SK-MEL-5 (cell line): ENCODE measurements at regions not wholly inside any gene's neighbourhood (a gene's known extent, or its start where the extent isn't known, plus 50 kb on each side); places are given as distances from the start of the nearest gene placed in this dataset.

Experiments used
- DNase-seq: peaks from one replicate; pipeline ENCODE4 v3.0.0-alpha.2; 2016; ENCODE audit warnings: low read depth, low spot score
- in situ Hi-C: cut with HindIII; loops from 2 replicates; pipeline ENCODE4 v1.10.0; 2016; ENCODE audit warnings: low sequenced_read_pairs, high pct_unique_total_duplicates, low pct_unique_long_range_greater_than_20kb

DNA sequence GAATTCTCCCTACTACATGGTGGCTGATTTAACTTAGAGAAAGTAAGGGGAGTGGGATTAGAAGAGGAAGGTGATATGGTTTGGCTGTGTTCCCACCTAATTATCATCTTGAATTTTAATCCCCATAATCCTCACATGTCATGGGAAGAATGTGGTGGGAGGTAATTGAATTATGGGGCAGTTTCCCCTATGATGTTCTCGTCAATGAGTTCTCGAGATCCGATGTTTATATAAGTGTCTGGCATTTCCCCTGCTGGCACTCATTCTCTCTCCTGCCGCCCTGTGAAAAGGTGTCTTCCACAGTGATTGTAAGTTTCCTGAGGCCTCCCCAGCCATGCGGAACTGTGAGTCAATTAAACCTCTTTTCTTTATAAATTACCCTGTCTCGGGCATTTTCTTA is 169.3 kb downstream of the CASP12 start:
- DNase-seq, result no peak
- in situ Hi-C loops, result no loop called here

DNA sequence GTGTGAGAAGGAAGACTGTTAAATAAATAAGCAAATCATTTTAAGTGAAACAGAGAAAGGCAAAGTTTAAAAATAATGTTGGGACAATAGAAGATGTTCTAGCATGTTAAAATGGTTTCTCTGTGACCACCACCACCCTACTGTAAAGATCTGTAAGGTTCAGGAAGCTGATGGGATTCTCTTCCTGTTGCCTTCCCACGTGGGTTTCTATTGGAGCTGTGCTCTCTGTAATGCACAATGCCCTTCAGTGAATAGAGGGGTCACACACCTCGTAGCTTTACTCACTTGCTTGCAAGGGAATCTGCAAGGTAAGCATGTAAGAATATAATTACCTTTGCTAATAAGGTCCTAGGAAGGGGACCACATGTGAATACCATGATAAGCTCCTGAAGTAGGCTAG is 170.5 kb downstream of the CASP12 start:
- in situ Hi-C loops, result no loop called here
- DNase-seq, result no peak

- no peak for DNase-seq
- in situ Hi-C loops, result no loop called here
Measured at GRCh38 chr11:104727095-104727494, 171.2 kb downstream of the CASP12 start.

GRCh38 chr11:104725796-104726408 is 172.4 kb downstream of the CASP12 start:
- in situ Hi-C loops, result no loop called here
- DNase-seq, result no peak

DNA sequence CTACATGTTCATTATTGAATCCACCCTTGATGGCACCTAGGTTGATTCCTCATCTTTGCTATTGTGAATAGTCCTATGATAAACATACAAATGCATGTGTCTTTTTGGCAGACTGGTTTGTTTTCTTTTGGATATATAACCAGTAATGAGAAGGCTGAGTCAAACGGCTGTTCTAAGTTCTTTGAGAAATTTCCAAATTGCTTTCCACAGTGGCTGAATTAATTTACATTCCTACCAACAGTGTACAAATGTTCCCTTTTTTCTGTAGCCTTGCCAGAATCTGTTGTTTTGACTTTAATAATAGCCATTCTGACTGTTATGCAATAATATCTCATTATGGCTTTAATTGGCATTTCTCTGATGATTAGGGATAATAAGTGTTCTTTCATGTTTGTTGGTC is 184.9 kb downstream of the CASP12 start:
- DNase-seq, result no peak
- in situ Hi-C loops, result no loop called here

- peak; percentile 26 for DNase-seq
- in situ Hi-C loops, result no loop called here
Measured at GRCh38 chr11:104705490-104706190, 192.6 kb downstream of the CASP12 start.

DNA sequence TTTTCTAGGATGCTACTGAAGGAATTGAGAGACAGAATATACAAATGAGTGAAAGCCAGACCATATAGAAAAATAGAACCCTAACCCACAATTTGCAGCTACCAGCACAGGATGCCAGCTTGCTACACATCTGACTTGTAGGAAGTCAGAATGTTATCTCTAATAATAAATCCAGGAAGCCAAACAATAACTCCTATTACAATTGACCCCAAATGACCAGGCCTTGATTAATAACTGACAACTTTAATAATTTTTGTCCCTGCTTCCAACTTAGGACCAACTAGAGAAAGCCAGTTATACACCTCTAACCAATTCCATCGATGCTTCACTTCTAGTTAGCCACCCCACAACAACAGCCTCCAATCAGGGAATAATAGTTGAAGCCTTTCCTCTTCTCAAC is 193.4 kb downstream of the CASP12 start:
- in situ Hi-C loops, result no loop called here
- no peak for DNase-seq

DNA sequence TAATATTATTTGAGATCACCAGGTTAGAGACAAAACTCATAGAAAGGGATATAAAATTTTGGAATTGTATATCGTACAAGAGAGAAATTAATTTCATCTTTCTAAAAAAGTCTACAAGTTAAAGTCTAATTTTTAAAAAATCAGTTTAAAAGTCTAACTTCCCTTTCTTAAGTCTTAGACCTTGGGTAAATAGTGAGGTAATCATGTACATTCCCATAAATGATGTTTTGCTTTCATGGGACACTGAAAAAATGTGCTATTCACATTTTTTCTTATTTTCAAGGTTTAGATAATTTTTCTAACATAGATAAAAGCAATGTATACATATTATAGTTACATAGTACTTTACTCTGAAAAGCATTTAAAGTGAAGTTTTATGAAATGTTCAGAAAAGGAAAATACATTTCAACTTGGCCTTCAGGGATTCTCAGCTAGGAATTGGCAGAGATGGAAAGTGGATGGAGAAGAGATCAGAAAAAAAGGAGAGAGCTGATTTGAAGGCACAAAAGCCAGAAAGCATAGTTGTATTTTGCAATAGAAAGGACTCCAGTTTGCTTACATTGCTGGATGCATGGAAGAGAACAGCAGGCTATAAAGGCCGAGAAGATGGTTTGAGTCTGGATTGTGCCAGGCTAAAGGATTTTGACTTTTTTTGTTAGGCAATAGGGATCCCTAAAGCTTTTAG is 194.0 kb downstream of the CASP12 start:
- in situ Hi-C loops, result no loop called here
- DNase-seq, result no peak

DNA sequence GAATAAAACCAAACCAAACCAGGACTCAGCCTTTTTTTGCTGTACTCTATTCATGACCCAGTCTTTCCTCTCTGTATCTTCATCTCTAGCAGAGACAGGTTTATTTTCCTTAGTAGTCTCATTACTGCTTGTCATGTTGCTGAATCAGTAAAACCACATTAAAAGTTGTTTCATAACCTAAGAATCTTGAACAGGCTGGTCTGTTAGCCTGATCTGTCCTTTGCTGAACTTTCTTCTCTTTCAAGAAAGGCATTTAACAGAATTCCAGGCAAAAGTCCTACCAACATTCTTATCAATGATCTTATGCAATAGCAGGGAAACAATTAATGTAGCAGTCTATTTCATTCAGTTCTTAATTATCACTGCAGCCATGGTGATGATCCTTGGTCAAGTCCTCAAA is 197.7 kb downstream of the CASP12 start:
- in situ Hi-C loops, result no loop called here
- no peak for DNase-seq

- no peak for DNase-seq
- in situ Hi-C loops, result no loop called here
Measured at GRCh38 chr11:104699981-104700380, 198.3 kb downstream of the CASP12 start.

DNA sequence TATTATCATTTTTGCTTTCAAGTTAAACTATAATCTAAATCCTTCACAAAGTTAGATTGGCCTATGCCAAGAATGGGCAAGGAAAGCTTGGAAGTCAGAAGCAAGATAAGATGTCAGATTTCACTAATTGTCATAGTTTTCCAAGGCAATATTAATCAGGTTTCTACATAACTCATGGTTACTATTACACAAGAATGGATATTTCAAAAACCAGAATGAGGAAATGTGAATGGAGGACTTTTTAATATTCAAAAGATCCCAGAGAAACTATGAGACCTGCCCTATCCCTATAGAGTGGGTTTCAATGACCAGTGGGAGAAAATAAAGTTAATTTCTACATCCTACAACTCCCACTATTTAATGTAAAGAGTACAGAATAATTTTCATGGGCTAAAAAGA is 203.2 kb downstream of the CASP12 start:
- DNase-seq, result no peak
- in situ Hi-C loops, result no loop called here

DNA sequence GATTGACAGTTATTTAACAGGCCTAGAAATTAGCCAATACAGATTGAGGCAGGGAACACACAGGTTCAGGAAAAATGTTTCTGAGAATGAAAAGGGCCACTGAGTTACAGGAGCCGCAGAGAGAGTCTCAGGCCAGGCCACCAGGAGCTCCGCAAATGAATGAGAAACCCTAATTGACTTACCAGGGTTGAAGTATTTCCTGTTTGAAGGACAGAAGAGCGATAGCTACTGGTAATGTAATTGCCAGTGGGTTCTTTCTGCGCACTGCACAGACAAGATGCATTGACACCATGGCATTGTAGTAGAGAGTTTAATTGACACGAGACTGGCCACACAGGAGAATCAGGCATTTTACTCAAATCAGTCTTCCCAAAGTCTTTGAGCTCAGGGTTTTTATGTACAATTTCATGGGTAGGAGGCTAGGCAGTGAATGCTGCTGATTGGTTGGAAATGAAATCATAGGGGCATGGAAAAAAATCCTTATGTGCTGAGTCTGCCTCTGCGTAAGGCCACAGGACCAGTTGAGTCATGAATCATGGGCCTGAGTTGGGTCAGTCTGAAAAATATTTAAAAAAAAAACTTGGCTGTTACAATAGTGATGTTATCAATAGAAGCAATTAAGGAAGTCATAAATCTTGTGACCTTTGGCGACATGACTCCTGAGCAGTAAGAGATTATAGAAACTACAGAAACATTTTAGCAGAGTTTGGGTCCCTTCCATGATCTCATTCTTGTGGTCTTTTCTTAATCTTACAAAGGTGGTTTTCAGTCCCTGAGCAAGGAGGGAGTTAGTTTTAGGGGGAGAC is 203.8 kb downstream of the CASP12 start:
- no peak for DNase-seq
- in situ Hi-C loops, result no loop called here

- in situ Hi-C loops, result no loop called here
- DNase-seq, result no peak
Measured at GRCh38 chr11:104692751-104693150, 205.5 kb downstream of the CASP12 start.

GRCh38 chr11:104691129-104691528 is 207.1 kb downstream of the CASP12 start:
- in situ Hi-C loops, result no loop called here

DNA sequence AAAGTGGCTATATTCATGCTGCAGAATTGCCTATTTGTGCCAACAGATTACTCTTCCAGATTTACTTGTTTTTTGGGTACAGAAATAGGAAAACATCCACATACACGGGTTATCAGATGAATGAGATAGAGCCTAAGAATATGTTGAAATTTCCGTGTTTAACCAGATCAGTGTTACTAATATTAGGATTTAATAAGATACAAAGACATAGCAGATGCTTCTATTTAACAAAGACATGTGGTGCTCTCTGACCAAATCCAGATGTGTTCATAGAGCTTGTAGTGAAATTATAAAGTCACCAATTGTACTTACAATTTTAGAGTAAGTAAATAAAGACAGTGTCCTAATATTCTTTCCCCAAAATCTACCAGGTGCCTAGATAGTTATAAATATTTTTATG is 208.0 kb downstream of the CASP12 start:
- no peak for DNase-seq
- in situ Hi-C loops, result no loop called here

More at GRCh38 chr11:104691129-104691528, 207.1 kb downstream of the CASP12 start:
- no peak for DNase-seq

GRCh38 chr11:104688731-104689130 is 209.5 kb downstream of the CASP12 start:
- in situ Hi-C loops, result no loop called here
- no peak for DNase-seq

- in situ Hi-C loops, result no loop called here
- no peak for DNase-seq
Measured at GRCh38 chr11:104682206-104682605, 216.1 kb downstream of the CASP12 start.

DNA sequence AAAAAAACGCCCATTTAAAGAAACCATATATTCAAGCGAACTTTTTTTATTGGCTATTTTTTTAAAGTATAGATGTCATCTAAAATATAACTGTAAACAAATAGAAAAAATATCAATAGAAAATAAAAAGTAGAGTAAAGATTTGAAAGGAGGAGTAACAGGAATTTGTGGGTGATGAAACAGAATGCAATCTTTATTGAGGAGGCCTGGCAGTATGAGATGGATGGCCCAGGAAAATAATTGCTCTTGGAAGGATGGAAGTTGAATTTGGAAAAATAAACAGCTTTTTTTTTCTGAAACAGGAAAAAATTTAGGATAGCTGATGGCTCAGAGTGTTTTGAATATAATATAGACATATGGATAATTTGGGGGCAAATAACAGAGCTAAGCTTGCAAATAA is 219.0 kb downstream of the CASP12 start:
- in situ Hi-C loops, result no loop called here
- no peak for DNase-seq
